Aorta (tissue), 5 donors: ENCODE measurements at regions not wholly inside any gene's neighbourhood (a gene's known extent, or its start where the extent isn't known, plus 50 kb on each side); places are given as distances from the start of the nearest gene placed in this dataset.

Source experiments
- ATAC-seq: fragments of 200-7000 bp; cut with Tn5 transposase; one replicate; pipeline ENCODE4 v1.9.1; 2022; ENCODE audit warnings: moderate library complexity; ENCODE audit not compliant: low FRiP score
- DNase-seq, 2 donors: peaks; one replicate each; pipeline ENCODE4 v3.0.0-alpha.2; 2020
- H3K27ac ChIP-seq, 2 donors: one replicate each; pipeline ENCODE4 v1.5.1; 2013; ENCODE audit warnings: low read length in 2 of 2, mild to moderate bottlenecking in 2 of 2, moderate library complexity in 2 of 2, control low read depth in 1 of 2, inconsistent platforms in 1 of 2, low read depth in 1 of 2
- H3K27me3 ChIP-seq, 2 donors: one replicate each; pipeline ENCODE4 v1.6.1; 2013; ENCODE audit warnings: control low read depth in 1 of 2, low read length in 1 of 2, mild to moderate bottlenecking in 1 of 2, moderate library complexity in 1 of 2; ENCODE audit not compliant: insufficient read depth in 2 of 2, control insufficient read depth in 1 of 2
- H3K36me3 ChIP-seq, 2 donors: one replicate each; pipeline ENCODE4 v1.6.1; 2013; ENCODE audit warnings: control low read depth in 1 of 2, low read length in 1 of 2, mild to moderate bottlenecking in 1 of 2; ENCODE audit not compliant: insufficient read depth in 2 of 2, control insufficient read depth in 1 of 2
- H3K4me1 ChIP-seq, 2 donors: one replicate each; pipeline ENCODE4 v1.6.1; 2013; ENCODE audit warnings: low read length in 2 of 2, control low read depth in 1 of 2, mild to moderate bottlenecking in 1 of 2, moderate library complexity in 1 of 2; ENCODE audit not compliant: insufficient read depth in 2 of 2, control insufficient read depth in 1 of 2
- H3K4me3 ChIP-seq, 2 donors: one replicate each; pipeline ENCODE4 v1.5.1; 2013; ENCODE audit warnings: low read length in 2 of 2, control low read depth in 1 of 2, mild to moderate bottlenecking in 1 of 2
- H3K9me3 ChIP-seq: one replicate; pipeline ENCODE4 v1.6.1; 2013; ENCODE audit warnings: mild to moderate bottlenecking, low read length; ENCODE audit not compliant: control insufficient read depth
- WGBS, 2 donors: extraction: QIAGEN DNeasy Blood & Tissue Kit; methylation state at CpG; one replicate each; pipeline ENCODE4 v1.1.7; 2013; 5-methylcytosine and 5-hydroxymethylcytosine counted together
- intact Hi-C, 2 donors: fragments of 100-400 bp; cut with DNase I; formaldehyde crosslinking; loops; one replicate each; pipeline versions ENCODE4 v1.14.2 to v1.15.0; 2022
- donor health status: healthy with polysubstance abuse.
- donor health status: Bipolar disorder and iron deficiency.
- donor health status: DM: no; HTN: no; CAD: no.
- donor health status: DM: no; HTN: no; CAD: no.
- donor health status: DM: yes; HTN: yes; CAD: no.

DNA sequence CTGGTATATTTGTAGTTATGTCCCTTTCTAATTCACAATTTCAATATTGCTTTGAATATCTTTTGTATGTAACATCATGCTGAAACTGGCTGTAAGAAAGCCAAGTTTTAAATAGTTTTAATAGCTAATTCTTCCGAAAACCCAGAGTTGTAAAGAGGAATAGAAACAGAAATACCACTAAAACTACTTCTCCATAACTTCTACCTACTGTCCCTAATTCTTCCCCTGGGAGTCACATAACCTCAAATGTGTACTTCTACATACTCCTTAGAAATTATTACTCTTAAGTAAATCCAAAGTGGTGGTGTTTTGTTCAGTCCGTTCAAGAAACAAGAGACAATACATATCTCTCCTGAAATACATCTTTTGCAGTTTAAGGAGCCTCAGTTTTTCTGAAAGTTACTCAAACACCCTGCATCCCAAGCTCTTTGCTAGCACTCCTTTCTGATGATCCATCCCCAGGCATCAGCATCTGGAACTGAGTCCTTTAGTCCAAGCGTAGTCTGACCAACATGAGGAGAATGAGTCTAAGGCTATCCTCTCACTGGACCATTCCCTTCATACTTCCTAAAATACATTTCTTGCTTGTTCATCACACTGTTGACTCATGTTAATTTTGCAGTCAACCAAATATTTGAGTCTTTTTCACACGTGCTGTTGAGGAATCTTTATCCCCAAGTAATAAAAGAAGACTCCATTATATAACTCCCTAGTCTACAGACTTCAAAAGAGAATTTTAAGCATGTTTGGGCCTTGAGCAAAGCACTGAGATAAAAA, 214.3 kb upstream of the NUDT4 start:
- Histone ChIP-seq H3K9me3 (no peaks in the 10 kb centered on the region), H3K4me3 (no peak overlapping the region), H3K27me3 (no peaks in the 10 kb centered on the region), H3K27ac (no peak overlapping the region), H3K36me3 (no peaks in the 10 kb centered on the region), H3K4me1 (peaks cover 0 to 2% of the 10 kb centered on the region in 2 donors)
- DNase-seq (no peak), ATAC-seq (no peak)
- intact Hi-C loops = no loop called here
- WGBS, 2 donors = 64 to 70% methylated on average over 4 of the region's 4 CpGs

- WGBS, 2 donors = 95 to 96% methylated on average over 5 of the region's 5 CpGs
- Histone ChIP-seq H3K4me3 (no peak overlapping the region), H3K27ac (no peak overlapping the region), H3K4me1 (peaks cover 0 to 2% of the 10 kb centered on the region in 2 donors), H3K36me3 (no peaks in the 10 kb centered on the region), H3K9me3 (no peaks in the 10 kb centered on the region), H3K27me3 (no peaks in the 10 kb centered on the region)
- no peak for ATAC-seq
- intact Hi-C loops = no loop called here
- no peak for DNase-seq
Measured at GRCh38 chr12:93164103-93164880, 213.4 kb upstream of the NUDT4 start.

- ATAC-seq (no peak), DNase-seq (no peak)
- Histone ChIP-seq H3K27me3 (no peaks in the 10 kb centered on the region), H3K27ac (no peak overlapping the region), H3K4me1 (peaks cover 0 to 2% of the 10 kb centered on the region in 2 donors), H3K4me3 (no peak overlapping the region), H3K9me3 (no peaks in the 10 kb centered on the region), H3K36me3 (no peaks in the 10 kb centered on the region)
- whole genome bisulfite sequencing, 2 donors = 75 to 78% methylated on average over 4 of the region's 4 CpGs
- intact Hi-C loops = no loop called here
Measured at GRCh38 chr12:93165384-93165932, 212.3 kb upstream of the NUDT4 start.

DNA sequence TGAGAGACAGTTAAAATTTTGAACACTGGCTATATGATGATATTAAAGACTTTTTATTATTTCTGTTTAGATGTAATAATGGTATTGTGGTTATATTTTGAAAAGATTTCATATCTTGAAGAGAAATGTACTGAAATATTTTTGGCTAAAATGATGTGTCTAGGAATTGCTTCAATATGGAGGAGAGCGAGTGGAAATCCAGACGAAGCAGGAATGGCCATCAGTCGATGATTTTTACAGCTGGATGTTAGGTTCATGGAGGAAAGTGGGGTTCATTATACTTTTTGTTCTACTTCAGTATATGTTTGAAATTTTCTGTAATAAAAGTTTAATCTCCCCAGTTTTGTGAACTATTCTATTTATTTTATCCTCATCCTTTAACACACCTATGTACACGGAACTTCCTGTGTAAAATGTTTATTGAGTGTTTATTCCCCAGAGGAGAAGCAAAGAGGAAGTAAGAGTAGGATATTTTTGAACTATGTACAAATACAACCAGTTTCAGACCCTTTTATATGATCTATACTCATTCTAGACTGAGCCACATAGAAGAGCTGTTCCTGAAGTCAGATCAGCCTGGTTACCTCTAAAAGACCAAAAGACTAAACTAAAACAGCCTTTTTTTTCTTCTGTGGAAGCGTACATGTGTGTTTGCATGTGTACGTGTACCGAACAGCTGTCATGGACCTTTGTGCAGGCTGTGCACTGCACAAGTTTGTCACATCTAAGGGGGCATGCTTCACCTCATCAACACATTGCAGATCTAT, 211.0 kb upstream of the NUDT4 start:
- 93 to 97% methylated on average over 7 of the region's 7 CpGs for WGBS, 2 donors
- no peak overlapping the region for H3K4me3 ChIP-seq
- no peak for ATAC-seq
- no peak overlapping the region for H3K27ac ChIP-seq
- intact Hi-C loops = no loop called here
- H3K4me1 ChIP-seq = peaks cover 0 to 2% of the 10 kb centered on the region in 2 donors
- no peak for DNase-seq
- H3K36me3 ChIP-seq = no peaks in the 10 kb centered on the region
- H3K27me3 ChIP-seq = no peaks in the 10 kb centered on the region
- no peaks in the 10 kb centered on the region for H3K9me3 ChIP-seq

GRCh38 chr12:93167331-93167730, 210.4 kb upstream of the NUDT4 start:
- Histone ChIP-seq H3K9me3 (no peaks in the 10 kb centered on the region), H3K27ac (no peak overlapping the region), H3K4me3 (no peak overlapping the region), H3K27me3 (no peaks in the 10 kb centered on the region), H3K36me3 (no peaks in the 10 kb centered on the region), H3K4me1 (peaks cover 0 to 2% of the 10 kb centered on the region in 2 donors)
- ATAC-seq (no peak), DNase-seq (no peak)
- 92 to 95% methylated on average over 2 of the region's 2 CpGs for WGBS, 2 donors
- intact Hi-C loops = no loop called here

- WGBS, 2 donors = 19 to 25% methylated on average over 16 of the region's 16 CpGs
- intact Hi-C loops = no loop called here
- ATAC-seq = no peak
- peak overlapping the region; percentile 47 to 56 for H3K4me3 ChIP-seq
- peaks cover 0 to 2% of the 10 kb centered on the region in 2 donors for H3K4me1 ChIP-seq
- H3K9me3 ChIP-seq = no peaks in the 10 kb centered on the region
- no peak for DNase-seq
- H3K27me3 ChIP-seq = no peaks in the 10 kb centered on the region
- no peaks in the 10 kb centered on the region for H3K36me3 ChIP-seq
- no peak overlapping the region for H3K27ac ChIP-seq
Measured at GRCh38 chr12:93167841-93168492, 209.8 kb upstream of the NUDT4 start.

DNA sequence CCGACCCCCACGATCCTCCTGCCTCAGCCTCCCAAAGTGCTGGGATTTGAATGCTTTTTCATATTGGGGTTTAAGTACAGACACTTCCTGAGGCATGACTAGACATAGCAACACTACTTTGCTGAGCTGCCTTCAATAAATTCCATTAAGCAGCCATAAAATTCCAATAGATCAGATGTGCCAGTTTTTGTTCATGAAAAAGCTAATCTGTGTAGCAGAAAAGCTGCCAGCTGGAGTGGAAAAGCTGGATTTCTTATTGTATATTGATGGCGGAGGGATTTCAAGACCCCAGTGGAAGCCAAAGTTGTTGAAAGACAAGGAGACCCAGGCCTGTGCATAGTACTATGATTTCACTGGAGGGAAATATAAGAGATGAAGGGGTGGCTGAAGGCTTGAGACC, 209.0 kb upstream of the NUDT4 start:
- Histone ChIP-seq H3K27ac (no peak overlapping the region), H3K4me3 (no peak overlapping the region), H3K4me1 (peaks cover under 1 to 2% of the 10 kb centered on the region in 2 donors), H3K9me3 (no peaks in the 10 kb centered on the region), H3K36me3 (no peaks in the 10 kb centered on the region), H3K27me3 (no peaks in the 10 kb centered on the region)
- intact Hi-C loops = no loop called here
- WGBS, 2 donors = 96 to 97% methylated on average over 3 of the region's 3 CpGs
- ATAC-seq = no peak
- DNase-seq = no peak

GRCh38 chr12:93169536-93169935, 208.2 kb upstream of the NUDT4 start:
- H3K27ac ChIP-seq = no peak overlapping the region
- no peak for DNase-seq
- intact Hi-C loops = no loop called here
- H3K27me3 ChIP-seq = no peaks in the 10 kb centered on the region
- H3K4me3 ChIP-seq = no peak overlapping the region
- no peak for ATAC-seq
- H3K4me1 ChIP-seq = peaks cover 0 to 6% of the 10 kb centered on the region in 2 donors
- H3K36me3 ChIP-seq = no peaks in the 10 kb centered on the region
- H3K9me3 ChIP-seq = no peaks in the 10 kb centered on the region
